ENCODE measurements at regions not wholly inside any gene's neighbourhood (a gene's known extent, or its start where the extent isn't known, plus 50 kb on each side); places are given as distances from the start of the nearest gene placed in this dataset.

GRCh38 chr14:34051966-34052657 lies 101.2 kb upstream of the EGLN3 start (continued):
- TF ChIP-seq ATF6 (CRISPR knock-in tag; conservative IDR thresholded peaks at IDR 0.05) (no peak), ZSCAN9 (CRISPR knock-in tag; IDR thresholded peaks at IDR 0.05; ENCODE audit: borderline replicate concordance) (no peak), ZZZ3 (CRISPR knock-in tag; IDR thresholded peaks at IDR 0.05; ENCODE audit: borderline replicate concordance) (no peak), ZNF770 (CRISPR knock-in tag; IDR thresholded peaks at IDR 0.05) (no peak), TBX2 (CRISPR knock-in tag; IDR thresholded peaks at IDR 0.05; ENCODE audit: borderline replicate concordance) (no peak), MTA1 (CRISPR knock-in tag; IDR thresholded peaks at IDR 0.05; ENCODE audit: borderline replicate concordance) (no peak), POGK (CRISPR knock-in tag; conservative IDR thresholded peaks at IDR 0.05) (0 out of 2 replicates have a peak, but pooled peaks have one; percentile 25), GATAD1 (CRISPR knock-in tag; IDR thresholded peaks at IDR 0.05) (no peak), ZNF672 (CRISPR knock-in tag; IDR thresholded peaks at IDR 0.05) (no peak), ZSCAN29 (CRISPR knock-in tag; conservative IDR thresholded peaks at IDR 0.05) (no peak), MEIS2 (CRISPR knock-in tag; IDR thresholded peaks at IDR 0.05) (no peak), HMGXB4 (CRISPR knock-in tag; IDR thresholded peaks at IDR 0.05; ENCODE audit: borderline replicate concordance in 1 of 2, low read depth in 1 of 2) (peak in 1 of 2 experiments; percentile 23; a peak in 1 of 4 replicates), HNRNPH1 (optimal IDR thresholded peaks at IDR 0.05; ENCODE audit: low read depth, low read length) (no peak), ZMAT3 (CRISPR knock-in tag; conservative IDR thresholded peaks at IDR 0.05) (no peak), ZBTB34 (CRISPR knock-in tag; IDR thresholded peaks at IDR 0.05) (no peak; the same call in 1 of the 2 replicates), ZNF280B (CRISPR knock-in tag; IDR thresholded peaks at IDR 0.05; ENCODE audit: borderline replicate concordance) (no peak), ZFP82 (CRISPR knock-in tag; IDR thresholded peaks at IDR 0.05; ENCODE audit: borderline replicate concordance) (no peak), ATM (IDR thresholded peaks at IDR 0.05; ENCODE audit: borderline replicate concordance) (no peak)

Measured in HepG2 (cell line).